Natural killer cell (primary cell): ENCODE measurements at regions not wholly inside any gene's neighbourhood (a gene's known extent, or its start where the extent isn't known, plus 50 kb on each side); places are given as distances from the start of the nearest gene placed in this dataset.

Source experiments
- ATAC-seq, 3 donors: fragments of 150-1000 bp in 2 of 3; fragments of 200-7000 bp in 1 of 3; cut with Tn5 transposase; 1 replicate in 1 of 3; 2 replicates in 2 of 3; pipeline ENCODE4 v1.10.0; 2021; ENCODE audit warnings: mild to moderate bottlenecking in 2 of 3, moderate library complexity in 2 of 3
- DNase-seq, 2 donors: peaks; one replicate each; pipeline versions ENCODE4 v3.0.0 to v3.0.0-alpha.2; 2013 to 2021; ENCODE audit warnings: mixed read lengths in 1 of 2
- H3K27ac ChIP-seq: one replicate; pipeline ENCODE4 v1.5.1; 2013; ENCODE audit warnings: mild to moderate bottlenecking, low read length
- H3K27me3 ChIP-seq: one replicate; pipeline ENCODE4 v1.6.1; 2013; ENCODE audit warnings: low read length; ENCODE audit not compliant: control insufficient read depth, insufficient read depth
- H3K36me3 ChIP-seq: one replicate; pipeline ENCODE4 v1.6.1; 2013; ENCODE audit warnings: low read length; ENCODE audit not compliant: control insufficient read depth, insufficient read depth
- H3K4me1 ChIP-seq: one replicate; pipeline ENCODE4 v1.6.1; 2013; ENCODE audit warnings: low read length; ENCODE audit not compliant: control insufficient read depth, insufficient read depth
- H3K4me3 ChIP-seq: one replicate; pipeline ENCODE4 v1.5.1; 2013; ENCODE audit warnings: low read length
- H3K9me3 ChIP-seq: one replicate; pipeline ENCODE4 v1.6.1; 2013; ENCODE audit warnings: low read length; ENCODE audit not compliant: control insufficient read depth, insufficient read depth
- H3K27ac Mint-ChIP-seq, 2 donors: one replicate each; pipeline ENCODE4 v1.8.0; 2022; ENCODE audit warnings: mild to moderate bottlenecking in 2 of 2, mixed read lengths in 2 of 2, moderate library complexity in 1 of 2
- H3K27me3 Mint-ChIP-seq, 2 donors: one replicate each; pipeline ENCODE4 v1.8.0; 2022; ENCODE audit warnings: low read depth in 2 of 2, mixed read lengths in 2 of 2
- H3K36me3 Mint-ChIP-seq: one replicate; pipeline ENCODE4 v1.8.0; 2022; ENCODE audit warnings: mixed read lengths
- H3K4me1 Mint-ChIP-seq, 2 donors: one replicate each; pipeline ENCODE4 v1.8.0; 2022; ENCODE audit warnings: mixed read lengths in 2 of 2
- H3K4me3 Mint-ChIP-seq: one replicate; pipeline ENCODE4 v1.8.0; 2022; ENCODE audit warnings: mild to moderate bottlenecking, moderate library complexity, mixed read lengths
- H3K9me3 Mint-ChIP-seq, 2 donors: one replicate each; pipeline ENCODE4 v1.8.0; 2022; ENCODE audit warnings: mixed read lengths in 2 of 2
- CTCF ChIP-seq: fragments of 200-600 bp; IDR thresholded peaks from one replicate; pipeline ENCODE4 v1.8.0; 2022; ENCODE audit warnings: antibody characterized with exemption
- WGBS: methylation state at CpG from one replicate; pipeline ENCODE4 v1.1.7; 2013; ENCODE audit warnings: missing lambda C conversion rate; ENCODE audit not compliant: insufficient coverage; 5-methylcytosine and 5-hydroxymethylcytosine counted together
- intact Hi-C: fragments of 100-400 bp; cut with micrococcal nuclease; formaldehyde crosslinking; loops from one replicate; pipeline ENCODE4 v1.14.2; 2022

DNA sequence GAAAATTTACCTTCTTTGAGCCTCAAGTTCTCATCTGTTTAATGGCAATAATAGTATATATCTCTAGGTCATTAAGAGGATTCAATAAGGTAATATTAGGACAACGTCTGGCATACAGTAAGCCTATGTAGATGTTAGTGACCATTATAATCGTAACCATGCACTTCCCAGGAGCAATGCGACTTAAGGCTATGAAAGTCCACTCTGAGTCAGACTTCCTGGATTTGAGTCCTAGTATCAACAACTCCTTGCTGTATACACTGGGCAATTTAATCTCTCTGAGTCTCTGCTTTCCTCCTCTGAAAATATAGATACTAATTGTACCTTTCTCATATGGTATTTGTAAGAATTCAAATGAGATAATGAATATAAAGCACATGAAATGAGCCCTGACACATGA, 168.1 kb upstream of the HDDC2 start:
- Mint-ChIP-seq H3K27ac (no peak overlapping the region), H3K4me3 (no peak overlapping the region)
- no peak for ATAC-seq

DNA sequence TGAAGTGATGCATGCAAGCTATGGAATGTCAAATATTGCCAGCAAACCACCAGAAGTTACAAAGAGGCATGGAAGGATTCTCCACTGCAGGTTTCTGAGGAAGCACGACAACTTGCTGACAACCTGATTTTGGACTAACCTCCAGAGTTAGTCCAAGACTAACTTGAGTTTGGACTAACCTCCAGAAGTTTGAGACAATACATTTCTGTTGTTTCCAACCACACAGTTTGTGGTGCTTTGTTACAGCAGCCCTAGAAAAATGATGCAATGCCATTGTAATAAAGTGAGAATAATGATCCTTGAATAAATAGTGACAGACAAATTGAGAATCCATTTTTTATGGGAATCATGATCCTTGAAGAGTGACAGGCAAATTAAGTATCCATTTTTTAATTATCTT, 169.9 kb upstream of the HDDC2 start:
- Mint-ChIP-seq H3K4me3 (no peak overlapping the region), H3K27ac (no peak overlapping the region), H3K9me3 (no peaks in the 10 kb centered on the region), H3K27me3 (peaks cover 2 to 18% of the 10 kb centered on the region in 2 donors), H3K36me3 (no peaks in the 10 kb centered on the region), H3K4me1 (no peaks in the 10 kb centered on the region)
- WGBS = 89% methylated on average over 1 of the region's 1 CpG
- intact Hi-C loops = no loop called here
- DNase-seq (no peak), ATAC-seq (no peak)
- Histone ChIP-seq H3K27me3 (peaks cover 2% of the 10 kb centered on the region), H3K4me1 (no peaks in the 10 kb centered on the region), H3K27ac (no peak overlapping the region), H3K9me3 (no peaks in the 10 kb centered on the region), H3K36me3 (no peaks in the 10 kb centered on the region), H3K4me3 (no peak overlapping the region)
- no peak for TF ChIP-seq CTCF

More for the DNA sequence above, 168.1 kb upstream of the HDDC2 start:
- Mint-ChIP-seq H3K4me1 (no peaks in the 10 kb centered on the region), H3K27me3 (peaks cover 2 to 13% of the 10 kb centered on the region in 2 donors), H3K9me3 (no peaks in the 10 kb centered on the region), H3K36me3 (no peaks in the 10 kb centered on the region)
- TF ChIP-seq CTCF = no peak
- 84% methylated on average over 3 of the region's 3 CpGs for WGBS
- H3K4me3 ChIP-seq = no peak overlapping the region
- no peaks in the 10 kb centered on the region for H3K36me3 ChIP-seq
- intact Hi-C loops = no loop called here
- no peaks in the 10 kb centered on the region for H3K9me3 ChIP-seq
- peaks cover 2% of the 10 kb centered on the region for H3K27me3 ChIP-seq
- H3K4me1 ChIP-seq = no peaks in the 10 kb centered on the region
- DNase-seq = no peak
- no peak overlapping the region for H3K27ac ChIP-seq

GRCh38 chr6:125474061-125474460, 172.3 kb upstream of the HDDC2 start:
- no peak overlapping the region for H3K4me3 ChIP-seq
- Mint-ChIP-seq H3K9me3 (no peaks in the 10 kb centered on the region), H3K4me3 (no peak overlapping the region), H3K4me1 (no peaks in the 10 kb centered on the region), H3K36me3 (no peaks in the 10 kb centered on the region), H3K27ac (no peak overlapping the region), H3K27me3 (peaks cover 0 to 7% of the 10 kb centered on the region in 2 donors)
- intact Hi-C loops = no loop called here
- peaks cover 2% of the 10 kb centered on the region for H3K27me3 ChIP-seq
- no peak for ATAC-seq
- H3K36me3 ChIP-seq = no peaks in the 10 kb centered on the region
- WGBS = 71% methylated on average over 1 of the region's 1 CpG
- no peak for TF ChIP-seq CTCF
- H3K4me1 ChIP-seq = no peaks in the 10 kb centered on the region
- H3K27ac ChIP-seq = no peak overlapping the region
- no peak for DNase-seq
- H3K9me3 ChIP-seq = no peaks in the 10 kb centered on the region

- H3K27ac Mint-ChIP-seq = no peak overlapping the region
- no peak overlapping the region for H3K27ac ChIP-seq
- H3K27me3 ChIP-seq = no peaks in the 10 kb centered on the region
- H3K36me3 Mint-ChIP-seq = no peaks in the 10 kb centered on the region
- 95% methylated on average over 1 of the region's 4 CpGs for WGBS
- DNase-seq (no peak), ATAC-seq (no peak)
- H3K4me1 Mint-ChIP-seq = no peaks in the 10 kb centered on the region
- no peak overlapping the region for H3K4me3 Mint-ChIP-seq
- no peak overlapping the region for H3K4me3 ChIP-seq
- peaks cover 2 to 7% of the 10 kb centered on the region in 2 donors for H3K27me3 Mint-ChIP-seq
- no peaks in the 10 kb centered on the region for H3K4me1 ChIP-seq
- no peaks in the 10 kb centered on the region for H3K9me3 ChIP-seq
- intact Hi-C loops = no loop called here
- TF ChIP-seq CTCF = no peak
- no peaks in the 10 kb centered on the region for H3K36me3 ChIP-seq
- H3K9me3 Mint-ChIP-seq = no peaks in the 10 kb centered on the region
Measured at GRCh38 chr6:125477156-125477555, 175.4 kb upstream of the HDDC2 start.
